SK-N-SH (cell line): ENCODE measurements at regions not wholly inside any gene's neighbourhood (a gene's known extent, or its start where the extent isn't known, plus 50 kb on each side); places are given as distances from the start of the nearest gene placed in this dataset.

Source experiments
- CTCF ChIA-PET: fragments of 300-600, 350-600 bp; formaldehyde crosslinking; extraction: SDS; loops from one replicate; lab custom pipeline; 2021; lab: Yijun Ruan, JAX
- POLR2A ChIA-PET: fragments of 350-600 bp; sonication (Branson Sonifier 250); formaldehyde crosslinking; extraction: SDS; loops from one replicate; lab custom pipeline; 2020; ENCODE audit warnings: antibody characterized with exemption, inconsistent platforms; lab: Yijun Ruan, JAX
- DNase-seq: peaks from one replicate; pipeline ENCODE4 v3.0.0; 2012
- H2AFZ ChIP-seq: fragments of 200-600 bp; sonication (generic); 2 replicates; pipeline ENCODE4 v1.8.1; 2016; ENCODE audit warnings: antibody characterized with exemption, mild to moderate bottlenecking, low read depth
- H3F3A ChIP-seq: fragments of 200-600 bp; sonication (generic); replicated peaks from 2 replicates; pipeline ENCODE3; 2016; ENCODE audit warnings: antibody characterized with exemption, mild to moderate bottlenecking; ENCODE audit not compliant: insufficient read depth
- H3K27ac ChIP-seq, 2 experiments: fragments of 200-500 bp in 1 of 2; fragments of 200-600 bp in 1 of 2; sonication (Bioruptor generic) in 1 of 2; sonication (generic), shearing (Covaris generic) in 1 of 2; 2 replicates each; pipeline versions ENCODE4 v1.5.1 to v1.6.1; 2014 to 2016; ENCODE audit warnings: low read depth in 2 of 2, inconsistent platforms in 1 of 2, low read length in 1 of 2, mild to moderate bottlenecking in 1 of 2, mixed read lengths in 1 of 2
- H3K27me3 ChIP-seq: fragments of 200-600 bp; sonication (generic), shearing (Covaris generic); 2 replicates; pipeline ENCODE4 v1.6.1; 2016; ENCODE audit warnings: mixed run types; ENCODE audit not compliant: insufficient read depth
- H3K36me3 ChIP-seq, 2 experiments: fragments of 200-500 bp in 1 of 2; fragments of 200-600 bp in 1 of 2; sonication (Bioruptor generic) in 1 of 2; sonication (generic) in 1 of 2; replicated peaks in 1 of 2; 2 replicates each; pipeline versions ENCODE3 to v1.5.1; 2014 to 2016; ENCODE audit warnings: low read length in 1 of 2, mild to moderate bottlenecking in 1 of 2; ENCODE audit not compliant: insufficient read depth in 2 of 2, control insufficient read depth in 1 of 2
- H3K4me1 ChIP-seq, 2 experiments: fragments of 200-500 bp in 1 of 2; fragments of 200-600 bp in 1 of 2; sonication (Bioruptor generic) in 1 of 2; sonication (generic), shearing (Covaris generic) in 1 of 2; 2 replicates each; pipeline versions ENCODE4 v1.5.1 to v1.6.1; 2014 to 2016; ENCODE audit warnings: low read depth in 1 of 2, low read length in 1 of 2, mixed run types in 1 of 2; ENCODE audit not compliant: insufficient read depth in 2 of 2, control insufficient read depth in 1 of 2
- H3K4me2 ChIP-seq: fragments of 200-600 bp; sonication (generic), shearing (Covaris generic); 2 replicates; pipeline ENCODE4 v1.6.1; 2017; ENCODE audit warnings: mixed run types
- H3K4me3 ChIP-seq, 2 experiments: fragments of 200-500 bp in 1 of 2; fragments of 200-600 bp in 1 of 2; sonication (Bioruptor generic) in 1 of 2; sonication (generic), shearing (Covaris generic) in 1 of 2; 2 replicates each; pipeline versions ENCODE4 v1.5.1 to v1.8.1; 2014 to 2016; ENCODE audit warnings: low read depth in 2 of 2, inconsistent platforms in 1 of 2, low read length in 1 of 2, mild to moderate bottlenecking in 1 of 2, mixed read lengths in 1 of 2, moderate library complexity in 1 of 2
- H3K79me2 ChIP-seq: fragments of 200-600 bp; sonication (generic); 2 replicates; pipeline ENCODE4 v1.8.1; 2017; ENCODE audit warnings: mild to moderate bottlenecking; ENCODE audit not compliant: insufficient read depth
- H3K9ac ChIP-seq: fragments of 200-600 bp; sonication (generic); 2 replicates; pipeline ENCODE4 v1.6.1; 2017; ENCODE audit warnings: mixed run types
- H3K9me2 ChIP-seq: fragments of 200-600 bp; sonication (generic); 2 replicates; pipeline ENCODE4 v1.6.1; 2017; ENCODE audit warnings: mixed run types
- H3K9me3 ChIP-seq: fragments of 200-600 bp; sonication (generic); 2 replicates; pipeline ENCODE4 v1.6.1; 2017; ENCODE audit warnings: mixed run types, mild to moderate bottlenecking, moderate library complexity
- H4K20me1 ChIP-seq: fragments of 200-600 bp; sonication (generic); 2 replicates; pipeline ENCODE4 v1.6.1; 2017; ENCODE audit warnings: mild to moderate bottlenecking, mixed run types; ENCODE audit not compliant: insufficient read depth
- CTCF ChIP-seq: fragments of 200-600 bp; sonication (generic); IDR thresholded peaks from 2 replicates; pipeline ENCODE4 v1.6.1; 2017; ENCODE audit warnings: antibody characterized with exemption, mild to moderate bottlenecking, moderate library complexity
- EP300 ChIP-seq, 2 experiments: IDR thresholded peaks; 2 replicates each; pipeline versions ENCODE4 v1.4.0 to v1.6.1; 2012; ENCODE audit warnings: borderline replicate concordance in 1 of 2, low read depth in 1 of 2, low read length in 1 of 2
- EZH2phosphoT487 ChIP-seq: fragments of 200-600 bp; sonication (generic); IDR thresholded peaks from 2 replicates; pipeline ENCODE4 v1.6.1; 2017; ENCODE audit warnings: low read depth, mixed run types, mild to moderate bottlenecking, antibody characterized with exemption, moderate library complexity, borderline replicate concordance
- FOXJ3 ChIP-seq: sonication (generic); formaldehyde crosslinking; IDR thresholded peaks from 2 replicates; pipeline ENCODE4 v1.5.1; 2020; ENCODE audit warnings: mild to moderate bottlenecking, missing genetic modification reagents
- GATA2 ChIP-seq: sonication (generic); formaldehyde crosslinking; IDR thresholded peaks from 2 replicates; pipeline ENCODE4 v1.5.0; 2020; ENCODE audit warnings: mild to moderate bottlenecking, missing genetic modification reagents
- IRF3 ChIP-seq: fragments of 150-350 bp; IDR thresholded peaks from 2 replicates; pipeline ENCODE4 v1.6.1; 2016; ENCODE audit warnings: mild to moderate bottlenecking, low read depth, low read length
- JUND ChIP-seq: IDR thresholded peaks from 2 replicates; pipeline ENCODE4 v1.4.0; 2012
- MAX ChIP-seq: IDR thresholded peaks from 2 replicates; pipeline ENCODE4 v1.4.0; 2012; ENCODE audit warnings: low read depth
- MEF2A ChIP-seq: IDR thresholded peaks from 2 replicates; pipeline ENCODE4 v1.4.0; 2012; ENCODE audit warnings: low read depth, borderline replicate concordance
- NFIC ChIP-seq: IDR thresholded peaks from 2 replicates; pipeline ENCODE4 v1.4.0; 2012; ENCODE audit warnings: borderline replicate concordance
- NRF1 ChIP-seq: IDR thresholded peaks from 2 replicates; pipeline ENCODE4 v1.6.1; 2012; ENCODE audit warnings: low read depth, mild to moderate bottlenecking, low read length
- PBX3 ChIP-seq: IDR thresholded peaks from 2 replicates; pipeline ENCODE4; 2012
- RAD21 ChIP-seq: IDR thresholded peaks from 2 replicates; pipeline ENCODE4 v1.6.1; 2012; ENCODE audit warnings: mild to moderate bottlenecking, low read length
- RCOR1 ChIP-seq: fragments of 150-350 bp; IDR thresholded peaks from 2 replicates; pipeline ENCODE4 v1.6.1; 2017; ENCODE audit warnings: antibody characterized with exemption, low read length
- SIN3A ChIP-seq: IDR thresholded peaks from 2 replicates; pipeline ENCODE4 v1.6.1; 2012; ENCODE audit warnings: low read depth, mild to moderate bottlenecking, low read length, moderate library complexity, borderline replicate concordance
- SMC3 ChIP-seq: IDR thresholded peaks from 2 replicates; pipeline ENCODE4 v1.6.1; 2012; ENCODE audit warnings: low read depth, low read length, improper control_type of control experiment
- TAF1 ChIP-seq: IDR thresholded peaks from 2 replicates; pipeline ENCODE4 v1.6.1; 2012; ENCODE audit warnings: low read depth, mild to moderate bottlenecking, low read length, moderate library complexity, borderline replicate concordance
- USF2 ChIP-seq: fragments of 150-350 bp; IDR thresholded peaks from 2 replicates; pipeline ENCODE4 v1.6.1; 2017; ENCODE audit warnings: antibody characterized with exemption, low read length, low read depth, borderline replicate concordance
- ZBTB33 ChIP-seq: IDR thresholded peaks from 2 replicates; pipeline ENCODE4 v1.4.0; 2012; ENCODE audit warnings: low read depth, borderline replicate concordance
- WGBS: methylation state at CpG from one replicate; pipeline ENCODE4 v1.1.6; 2017; ENCODE audit warnings: low lambda C conversion rate; 5-methylcytosine and 5-hydroxymethylcytosine counted together

GRCh38 chr4:188858696-188859095, 719.5 kb downstream of the TRIML1 start:
- CTCF ChIA-PET = no interaction called here

More at GRCh38 chr4:188858696-188859095, 719.5 kb downstream of the TRIML1 start:
- no peaks in the 10 kb centered on the region for H3F3A ChIP-seq
- no peaks in the 10 kb centered on the region for H3K4me1 ChIP-seq
- no peak overlapping the region for H3K4me3 ChIP-seq
- no peak overlapping the region for H2AFZ ChIP-seq
- 2% methylated on average over 1 of the region's 1 CpG for WGBS
- H3K9ac ChIP-seq = no peak overlapping the region
- H3K36me3 ChIP-seq = no peaks in the 10 kb centered on the region
- no peak overlapping the region for H3K4me2 ChIP-seq
- no peaks in the 10 kb centered on the region for H4K20me1 ChIP-seq
- DNase-seq = no peak
- H3K27me3 ChIP-seq = no peaks in the 10 kb centered on the region
- no peak overlapping the region for H3K27ac ChIP-seq
- H3K9me2 ChIP-seq = no peaks in the 10 kb centered on the region
- TF ChIP-seq PBX3 = no peak
- no peak for TF ChIP-seq JUND
- TF ChIP-seq USF2 = no peak
- TF ChIP-seq NRF1 = no peak
- TF ChIP-seq EP300 (IDR thresholded peaks at IDR 0.05; ENCODE audit: borderline replicate concordance in 1 of 2, low read depth in 1 of 2, low read length in 1 of 2) = no peak
- no peak for TF ChIP-seq NFIC
- TF ChIP-seq IRF3 = no peak
- TF ChIP-seq TAF1 = no peak
- TF ChIP-seq MEF2A = no peak
- TF ChIP-seq EZH2phosphoT487 = no peak
- no peak for TF ChIP-seq SIN3A
- no peak for TF ChIP-seq GATA2 (CRISPR knock-in tag)
- TF ChIP-seq SMC3 = no peak
- no peak for TF ChIP-seq RCOR1
- TF ChIP-seq CTCF = no peak
- no peak for TF ChIP-seq MAX
- TF ChIP-seq ZBTB33 = no peak
- TF ChIP-seq RAD21 = no peak
- no peak for TF ChIP-seq FOXJ3 (CRISPR knock-in tag)
- no peaks in the 10 kb centered on the region for H3K9me3 ChIP-seq
- no peaks in the 10 kb centered on the region for H3K79me2 ChIP-seq
- POLR2A ChIA-PET = no interaction called here
